SU-DHL-6 (cell line): ENCODE measurements at regions not wholly inside any gene's neighbourhood (a gene's known extent, or its start where the extent isn't known, plus 50 kb on each side); places are given as distances from the start of the nearest gene placed in this dataset.

ENCODE experiments used
- H2AFZ ChIP-seq: fragments of 200-600 bp; sonication (generic); 2 replicates; pipeline ENCODE4 v1.6.1; 2014; ENCODE audit warnings: low read depth, mild to moderate bottlenecking, moderate library complexity, mixed read lengths, antibody characterized with exemption, low read length; ENCODE audit not compliant: severe bottlenecking
- H3F3A ChIP-seq: fragments of 200-600 bp; shearing (Covaris generic); 2 replicates; pipeline ENCODE4 v1.6.0; 2016; ENCODE audit warnings: antibody characterized with exemption, mild to moderate bottlenecking; ENCODE audit not compliant: insufficient read depth
- H3K27ac ChIP-seq: fragments of 200-600 bp; sonication (generic); 2 replicates; pipeline ENCODE4 v1.5.1; 2016; ENCODE audit warnings: low read depth, mild to moderate bottlenecking, low read length, moderate library complexity, mixed read lengths
- H3K27me3 ChIP-seq: fragments of 200-600 bp; sonication (generic), shearing (Covaris generic); 2 replicates; pipeline ENCODE4 v1.6.0; 2014; ENCODE audit warnings: mild to moderate bottlenecking, low read length
- H3K36me3 ChIP-seq: fragments of 200-600 bp; sonication (generic); 2 replicates; pipeline ENCODE4 v1.6.1; 2014; ENCODE audit warnings: mild to moderate bottlenecking, low read length, mixed read lengths
- H3K4me2 ChIP-seq: fragments of 300-600, 200-600 bp; shearing (Covaris generic), sonication (generic); 2 replicates; pipeline ENCODE4 v1.6.0; 2014; ENCODE audit warnings: low read length, low read depth, mild to moderate bottlenecking; ENCODE audit not compliant: poor library complexity, severe bottlenecking
- H3K4me3 ChIP-seq: fragments of 200-600 bp; sonication (generic); 2 replicates; pipeline ENCODE4 v1.5.1; 2014; ENCODE audit warnings: antibody characterized with exemption, low read length, mild to moderate bottlenecking, mixed read lengths; ENCODE audit not compliant: insufficient read depth, poor library complexity, severe bottlenecking
- H3K79me2 ChIP-seq: fragments of 200-600 bp; sonication (generic); 2 replicates; pipeline ENCODE4 v1.6.1; 2014; ENCODE audit warnings: mild to moderate bottlenecking, low read length, moderate library complexity; ENCODE audit not compliant: insufficient read depth
- H3K9ac ChIP-seq: fragments of 200-600 bp; sonication (generic); 2 replicates; pipeline ENCODE4 v1.7.0; 2014; ENCODE audit warnings: mild to moderate bottlenecking, low read length
- H3K9me2 ChIP-seq: fragments of 200-600 bp; sonication (generic); replicated peaks from 2 replicates; pipeline ENCODE4 v1.6.1; 2014; ENCODE audit warnings: low read length; ENCODE audit not compliant: insufficient read depth
- H3K9me3 ChIP-seq: fragments of 200-600 bp; sonication (generic); 2 replicates; pipeline ENCODE4 v1.6.1; 2014; ENCODE audit warnings: low read length, mixed read lengths; ENCODE audit not compliant: insufficient read depth
- H4K20me1 ChIP-seq: fragments of 200-600 bp; sonication (generic); 2 replicates; pipeline ENCODE4 v1.6.1; 2014; ENCODE audit warnings: low read depth, mild to moderate bottlenecking, antibody characterized with exemption, low read length, moderate library complexity, mixed read lengths
- EZH2phosphoT487 ChIP-seq: fragments of 200-600 bp; sonication (generic), shearing (Covaris generic); conservative IDR thresholded peaks from 2 replicates; pipeline ENCODE4 v1.6.1; 2018; ENCODE audit warnings: mild to moderate bottlenecking, antibody characterized with exemption, low read length, moderate library complexity, mixed read lengths
- TF ChIP-seq, protein P1 (sequence below): fragments of 200-600 bp; sonication (generic); IDR thresholded peaks from one replicate; pipeline ENCODE4 v1.5.1; 2017; ENCODE audit warnings: antibody characterized with exemption, mild to moderate bottlenecking, low read length, moderate library complexity; ENCODE audit not compliant: insufficient read depth, poor library complexity, severe bottlenecking

DNA sequence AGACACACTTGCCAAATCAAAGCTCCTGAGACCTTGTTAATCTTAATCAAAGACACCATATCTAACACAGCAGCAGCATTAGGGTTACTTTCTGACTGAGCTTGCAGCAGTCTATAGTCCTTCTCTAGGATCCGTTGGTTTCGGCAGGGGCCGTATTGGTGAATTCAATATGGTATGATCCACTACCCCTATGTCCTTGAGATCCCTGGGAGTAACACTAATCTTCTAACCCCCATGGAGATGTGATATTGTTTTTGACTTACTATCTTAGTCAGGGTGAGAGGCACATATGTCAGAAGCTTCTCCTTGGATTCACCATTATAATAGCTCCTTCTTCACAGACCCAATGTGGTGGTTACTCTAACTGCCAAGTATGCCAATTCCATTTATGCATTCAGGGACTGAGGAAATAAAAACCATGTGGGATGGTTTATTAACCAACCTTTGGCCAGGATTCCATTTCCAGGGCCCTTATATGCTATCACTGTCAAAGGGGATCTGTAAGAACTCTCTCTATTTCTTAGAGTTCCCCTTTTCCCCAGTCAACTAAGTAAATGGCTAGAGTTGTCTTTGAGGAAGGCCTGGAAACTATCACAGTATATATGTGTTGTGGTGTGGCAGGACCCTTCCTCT is 673.6 kb upstream of the USP24 start:
- no peaks in the 10 kb centered on the region for H4K20me1 ChIP-seq
- no peaks in the 10 kb centered on the region for H3K27me3 ChIP-seq
- no peak overlapping the region for H2AFZ ChIP-seq
- H3K9ac ChIP-seq, result no peak overlapping the region
- TF ChIP-seq, protein P1, sequence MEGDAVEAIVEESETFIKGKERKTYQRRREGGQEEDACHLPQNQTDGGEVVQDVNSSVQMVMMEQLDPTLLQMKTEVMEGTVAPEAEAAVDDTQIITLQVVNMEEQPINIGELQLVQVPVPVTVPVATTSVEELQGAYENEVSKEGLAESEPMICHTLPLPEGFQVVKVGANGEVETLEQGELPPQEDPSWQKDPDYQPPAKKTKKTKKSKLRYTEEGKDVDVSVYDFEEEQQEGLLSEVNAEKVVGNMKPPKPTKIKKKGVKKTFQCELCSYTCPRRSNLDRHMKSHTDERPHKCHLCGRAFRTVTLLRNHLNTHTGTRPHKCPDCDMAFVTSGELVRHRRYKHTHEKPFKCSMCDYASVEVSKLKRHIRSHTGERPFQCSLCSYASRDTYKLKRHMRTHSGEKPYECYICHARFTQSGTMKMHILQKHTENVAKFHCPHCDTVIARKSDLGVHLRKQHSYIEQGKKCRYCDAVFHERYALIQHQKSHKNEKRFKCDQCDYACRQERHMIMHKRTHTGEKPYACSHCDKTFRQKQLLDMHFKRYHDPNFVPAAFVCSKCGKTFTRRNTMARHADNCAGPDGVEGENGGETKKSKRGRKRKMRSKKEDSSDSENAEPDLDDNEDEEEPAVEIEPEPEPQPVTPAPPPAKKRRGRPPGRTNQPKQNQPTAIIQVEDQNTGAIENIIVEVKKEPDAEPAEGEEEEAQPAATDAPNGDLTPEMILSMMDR, result no peak
- TF ChIP-seq EZH2phosphoT487, result no peak
- H3K27ac ChIP-seq, result no peak overlapping the region
- no peaks in the 10 kb centered on the region for H3F3A ChIP-seq
- no peaks in the 10 kb centered on the region for H3K9me3 ChIP-seq
- H3K4me3 ChIP-seq, result no peak overlapping the region
- no peaks in the 10 kb centered on the region for H3K79me2 ChIP-seq
- H3K4me2 ChIP-seq, result no peak overlapping the region
- no peaks in the 10 kb centered on the region for H3K9me2 ChIP-seq
- H3K36me3 ChIP-seq, result no peaks in the 10 kb centered on the region

- H3K4me3 ChIP-seq, result no peak overlapping the region
- H4K20me1 ChIP-seq, result no peaks in the 10 kb centered on the region
- no peak overlapping the region for H2AFZ ChIP-seq
These were observed 671.9 kb upstream of the USP24 start for GRCh38 chr1:55886856-55887712.

DNA sequence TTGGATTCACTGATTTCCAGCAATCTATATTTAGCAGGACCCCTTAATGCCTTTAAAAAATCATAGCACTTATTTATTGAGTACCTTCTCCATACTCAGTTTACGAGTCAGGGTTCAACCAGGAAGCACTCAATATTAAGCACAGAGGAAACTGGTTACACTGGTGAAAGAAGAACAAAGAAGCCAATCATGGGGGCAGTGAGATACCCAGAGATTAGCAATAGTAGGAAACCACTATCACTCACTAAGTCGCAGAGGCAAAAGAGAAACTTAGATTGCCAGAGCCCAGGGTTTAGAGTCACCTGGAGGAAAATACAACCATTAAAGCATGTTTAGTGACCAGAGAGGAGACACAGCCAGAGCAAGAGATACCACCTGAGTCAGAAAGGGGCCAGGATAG is 670.5 kb upstream of the USP24 start:
- Histone ChIP-seq H3K4me3 (no peak overlapping the region), H3K9me2 (no peaks in the 10 kb centered on the region), H3K4me2 (no peak overlapping the region), H3K27ac (no peak overlapping the region), H3K79me2 (no peaks in the 10 kb centered on the region), H2AFZ (no peak overlapping the region), H3K27me3 (no peaks in the 10 kb centered on the region), H4K20me1 (no peaks in the 10 kb centered on the region), H3K9ac (no peak overlapping the region), H3K9me3 (no peaks in the 10 kb centered on the region), H3K36me3 (no peaks in the 10 kb centered on the region), H3F3A (no peaks in the 10 kb centered on the region)
- TF ChIP-seq, protein P1, result no peak
- no peak for TF ChIP-seq EZH2phosphoT487

More at GRCh38 chr1:55886856-55887712, 671.9 kb upstream of the USP24 start:
- Histone ChIP-seq H3K9me2 (no peaks in the 10 kb centered on the region), H3K27me3 (no peaks in the 10 kb centered on the region), H3K27ac (no peak overlapping the region), H3K36me3 (no peaks in the 10 kb centered on the region), H3K9me3 (no peaks in the 10 kb centered on the region), H3K9ac (no peak overlapping the region), H3F3A (no peaks in the 10 kb centered on the region), H3K79me2 (no peaks in the 10 kb centered on the region), H3K4me2 (no peak overlapping the region)
- TF ChIP-seq EZH2phosphoT487, result no peak
- TF ChIP-seq, protein P1, result no peak
